ENCODE measurements at regions not wholly inside any gene's neighbourhood (a gene's known extent, or its start where the extent isn't known, plus 50 kb on each side); places are given as distances from the start of the nearest gene placed in this dataset.
A peak's percentile ranks its signal among the peaks of the same experiment; 100 is the strongest.
"Not testable (repeated sequence)": the region's sequence is repeated elsewhere in the genome, so short reads cannot be mapped to it uniquely, and the experiment has no call there.

- ATAC-seq (ENCODE audit: poor library complexity) (no peak), DNase-seq (no peak)
- intact Hi-C loops (cut with DNase I), result no loop called here
These were observed 227.0 kb upstream of the ECI2 start for GRCh38 chr6:4362326-4362725.

DNA sequence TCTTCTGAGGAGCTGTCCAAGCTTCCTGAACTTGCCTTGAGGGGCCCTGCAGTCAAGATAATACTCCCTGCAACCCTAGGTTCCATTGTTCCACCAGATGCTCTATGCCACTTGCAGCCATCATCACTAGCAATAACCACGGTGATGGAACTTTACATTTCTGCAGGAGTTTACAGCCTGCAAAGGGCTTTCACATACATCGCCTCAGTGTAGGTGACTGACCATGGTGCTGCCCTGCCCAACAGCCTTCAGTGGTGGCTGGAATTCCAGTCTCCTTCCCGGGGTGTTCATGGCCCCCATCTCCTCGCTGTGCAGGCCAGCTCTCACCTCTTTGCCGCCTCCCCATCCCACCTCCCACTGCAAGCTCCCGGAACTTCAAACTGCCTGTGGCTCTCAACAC is 225.5 kb upstream of the ECI2 start:
- ATAC-seq (ENCODE audit: poor library complexity) (no peak), DNase-seq (no peak)
- intact Hi-C loops (cut with DNase I), result no loop called here

DNA sequence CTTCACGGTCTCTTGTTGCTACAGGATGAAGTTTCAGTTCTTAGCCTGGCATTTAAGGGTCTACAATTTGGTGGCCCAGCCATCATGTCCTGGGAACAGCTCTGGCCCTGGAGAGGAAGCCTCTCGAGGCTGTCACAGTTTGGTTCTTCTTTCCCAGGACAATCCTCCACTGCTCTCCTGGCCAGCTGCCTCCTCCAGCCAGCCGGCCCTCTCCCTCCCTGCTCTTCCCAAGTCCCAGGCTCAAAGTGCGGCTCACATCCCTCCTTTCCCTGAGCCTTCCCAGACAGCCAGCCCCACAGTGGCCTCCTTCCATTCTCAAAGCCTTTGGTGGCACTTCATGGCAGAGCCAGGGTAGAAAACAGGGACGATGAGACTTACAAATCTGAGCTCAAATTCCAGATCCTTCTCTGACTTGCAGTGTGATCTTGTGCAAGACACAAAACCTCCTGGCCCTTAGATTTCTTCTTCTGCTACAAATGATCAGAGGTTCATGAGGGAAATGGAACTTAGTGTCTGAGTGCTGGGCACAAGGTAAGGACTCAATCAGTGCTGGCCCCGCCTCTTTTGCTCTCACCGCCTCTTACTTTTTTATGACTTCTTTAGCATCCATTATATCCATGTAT is 223.8 kb upstream of the ECI2 start:
- ATAC-seq (ENCODE audit: poor library complexity), result peak; percentile 36
- intact Hi-C loops (cut with DNase I), result no loop called here
- DNase-seq, result no peak

DNA sequence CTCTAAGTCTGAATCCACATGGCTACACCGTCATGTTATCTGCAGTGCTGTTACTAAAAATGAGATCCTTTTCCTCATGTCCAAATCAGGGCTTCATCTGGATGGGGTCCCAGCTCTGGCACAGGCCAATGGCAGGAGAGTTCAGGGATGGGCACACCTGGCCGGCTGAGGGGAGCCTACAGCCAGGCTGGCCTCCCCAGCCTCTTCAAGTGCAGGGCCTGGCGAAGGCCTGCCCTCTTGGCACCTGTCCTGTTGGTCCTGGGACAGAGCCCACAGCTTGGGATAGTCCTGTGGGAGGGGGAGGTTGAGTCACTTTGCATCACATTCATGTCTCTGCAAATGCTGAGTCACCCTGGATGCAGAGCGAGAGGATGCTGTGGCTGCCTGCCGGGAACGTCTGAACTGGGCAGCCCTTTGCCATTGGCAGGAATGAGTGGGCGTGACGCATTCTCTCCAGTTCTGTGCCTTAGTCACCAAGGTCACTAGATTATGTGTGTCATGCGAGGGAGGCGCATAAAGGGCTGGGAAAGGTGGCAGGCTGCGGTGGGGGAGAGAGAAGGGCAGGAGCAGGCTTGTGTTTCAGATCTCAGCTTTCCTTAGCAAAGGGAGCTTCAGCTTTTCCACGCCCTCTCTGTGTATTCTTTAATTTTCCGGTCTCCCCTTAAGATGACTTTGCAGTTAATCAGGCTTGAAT is 223.2 kb upstream of the ECI2 start:
- intact Hi-C loops (cut with DNase I), result no loop called here
- peak; percentile 91 for DNase-seq
- ATAC-seq (ENCODE audit: poor library complexity), result peak; percentile 96

- ATAC-seq (ENCODE audit: poor library complexity); DNase-seq; intact Hi-C loops (cut with DNase I): not testable (repeated sequence)
These were observed 222.3 kb upstream of the ECI2 start for GRCh38 chr6:4357660-4358152.

- DNase-seq, result no peak
- ATAC-seq (ENCODE audit: poor library complexity), result no peak
- intact Hi-C loops (cut with DNase I), result no loop called here
These were observed 221.7 kb upstream of the ECI2 start for GRCh38 chr6:4356899-4357659.

DNA sequence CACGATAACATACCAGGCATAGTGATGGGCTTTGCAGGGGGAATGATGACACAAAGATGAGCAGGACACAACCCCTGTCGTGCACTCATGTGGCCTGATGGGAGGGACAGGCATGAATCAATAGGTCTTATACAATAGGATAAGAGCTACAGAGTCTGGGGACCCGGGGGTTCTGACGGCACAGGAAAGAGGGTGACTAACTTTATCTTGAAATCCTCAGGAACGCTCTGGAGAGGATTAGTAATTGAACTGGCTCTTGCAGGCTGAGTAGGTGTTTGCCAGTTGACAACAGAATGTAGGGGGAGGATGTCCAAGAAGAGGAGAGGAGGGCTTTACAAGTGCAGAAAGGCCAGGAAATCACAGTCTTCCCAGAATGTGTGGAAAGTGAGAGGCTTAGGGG is 219.9 kb upstream of the ECI2 start:
- intact Hi-C loops (cut with DNase I), result no loop called here
- DNase-seq (no peak), ATAC-seq (ENCODE audit: poor library complexity) (no peak)

DNA sequence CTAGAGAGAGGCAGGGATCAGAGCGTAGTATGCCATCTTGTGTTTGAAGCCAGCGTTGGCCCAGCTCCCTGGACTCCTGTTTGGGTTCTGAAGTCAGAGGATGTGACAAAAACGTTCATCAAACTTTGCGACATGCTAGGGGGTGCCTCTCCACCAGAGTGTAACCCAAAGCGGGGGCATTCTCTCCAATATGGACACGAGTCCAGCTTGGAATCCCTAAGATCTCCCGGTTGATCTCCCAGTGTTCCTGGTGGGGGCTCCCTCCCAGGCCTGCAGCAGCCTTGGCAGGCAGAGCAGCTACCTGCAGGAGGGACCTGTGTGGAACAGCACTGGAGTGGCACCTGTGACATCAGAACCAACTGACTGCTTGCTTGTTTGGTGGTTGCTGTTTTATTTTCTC is 218.8 kb upstream of the ECI2 start:
- intact Hi-C loops (cut with DNase I), result no loop called here
- ATAC-seq (ENCODE audit: poor library complexity), result no peak
- DNase-seq, result no peak

DNA sequence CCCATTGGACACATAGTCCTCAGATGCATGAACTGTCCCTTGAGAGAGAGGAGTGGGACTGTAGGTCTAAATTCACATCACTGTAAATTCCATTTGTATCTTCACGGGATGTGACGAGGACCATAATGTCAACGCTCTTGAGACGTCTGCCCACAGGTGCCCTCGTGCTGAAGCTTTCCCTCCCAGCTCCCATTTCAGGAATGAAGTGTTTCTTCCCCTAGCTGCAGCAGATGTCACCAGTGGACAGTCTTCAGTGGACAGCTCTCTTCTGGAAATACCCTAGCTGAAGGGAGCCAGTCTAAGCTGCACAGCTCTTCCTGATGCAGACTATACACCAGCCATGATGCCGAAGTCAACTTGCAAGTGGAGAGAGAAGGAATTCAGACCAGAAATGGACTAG is 217.4 kb upstream of the ECI2 start:
- intact Hi-C loops (cut with DNase I), result no loop called here

DNA sequence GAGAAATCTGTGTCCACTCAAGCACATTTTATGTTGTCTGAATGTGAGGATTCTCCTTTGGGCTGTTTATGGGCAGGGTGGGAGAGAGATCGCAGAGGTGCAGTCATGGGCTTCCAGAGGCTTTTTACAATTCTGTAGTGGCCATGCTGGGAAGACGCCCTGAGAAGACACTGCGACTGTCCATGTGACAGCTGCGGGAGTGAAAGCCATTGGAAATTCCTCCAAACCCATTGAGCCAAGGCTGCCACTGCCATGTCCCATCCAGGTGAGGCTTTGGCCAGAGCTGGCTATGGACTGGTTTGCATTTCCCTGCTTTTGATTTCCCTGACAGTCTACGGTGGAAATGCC is 216.9 kb upstream of the ECI2 start:
- DNase-seq (no peak), ATAC-seq (ENCODE audit: poor library complexity) (no peak)
- intact Hi-C loops (cut with DNase I), result no loop called here

More for the DNA sequence above, 217.4 kb upstream of the ECI2 start:
- DNase-seq, result no peak
- peak; percentile 5 for ATAC-seq (ENCODE audit: poor library complexity)

DNA sequence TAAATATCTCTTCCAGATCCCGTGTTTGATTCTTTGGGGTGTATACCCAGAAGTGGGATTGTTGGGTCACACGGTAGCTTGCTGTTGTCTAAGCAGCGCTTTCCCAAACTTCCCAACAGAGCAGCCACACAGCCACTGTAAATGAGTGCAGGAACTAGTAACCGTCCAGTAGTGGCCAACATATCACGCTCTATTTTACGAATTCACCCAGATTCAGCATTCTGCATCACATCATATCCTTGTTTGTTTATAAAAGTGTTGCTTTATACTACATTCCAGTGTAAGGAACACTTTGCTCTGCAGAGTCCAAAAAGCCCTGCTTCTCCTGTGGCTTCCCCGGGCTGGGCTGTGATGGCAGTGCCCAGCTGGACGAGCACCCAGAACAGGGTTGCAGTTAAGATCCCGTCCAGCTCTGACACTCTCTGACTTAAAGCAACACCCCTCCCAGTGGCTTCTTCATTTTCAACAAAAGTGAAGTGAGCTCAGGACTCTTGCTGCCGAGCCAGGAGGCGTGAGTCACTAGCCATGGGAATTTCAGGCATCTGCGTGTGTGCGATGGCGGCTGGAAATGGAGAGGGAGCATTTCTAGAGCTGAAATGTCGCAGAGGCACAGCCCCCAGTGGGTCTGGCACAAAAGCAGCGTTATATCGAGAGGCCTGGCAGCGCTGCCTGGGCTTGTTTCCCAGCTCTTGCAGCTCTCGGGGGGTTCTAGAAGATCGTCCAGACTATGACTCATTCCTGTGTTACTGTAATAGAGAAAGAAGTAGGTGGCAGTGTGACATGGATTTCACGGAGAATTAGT is 216.3 kb upstream of the ECI2 start:
- DNase-seq, result peak; percentile 88
- intact Hi-C loops (cut with DNase I), result no loop called here
- peak; percentile 86 for ATAC-seq (ENCODE audit: poor library complexity)

- ATAC-seq (ENCODE audit: poor library complexity) (no peak), DNase-seq (no peak)
- intact Hi-C loops (cut with DNase I), result no loop called here
These were observed 215.5 kb upstream of the ECI2 start for GRCh38 chr6:4350567-4351519.

DNA sequence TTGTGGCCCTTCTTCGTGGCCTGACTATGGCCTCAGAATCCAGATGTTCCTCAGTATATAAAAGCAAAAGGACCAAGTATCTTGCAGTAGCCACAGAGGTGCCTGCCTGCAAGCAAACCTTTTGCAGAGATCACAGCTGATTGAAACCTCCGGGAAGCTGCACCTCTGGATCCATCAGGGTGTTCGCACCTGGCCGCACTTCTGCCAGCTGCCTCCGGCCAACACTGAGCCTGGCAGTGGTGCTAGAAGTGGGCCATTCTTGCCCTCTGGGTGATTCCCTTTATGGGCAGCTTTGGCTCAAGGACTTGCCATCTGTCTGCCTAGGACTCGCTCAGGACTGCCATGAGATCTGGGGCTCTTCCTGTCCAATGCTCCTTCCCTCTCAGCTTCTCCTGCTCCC is 214.6 kb upstream of the ECI2 start:
- DNase-seq, result no peak
- intact Hi-C loops (cut with DNase I), result no loop called here
- no peak for ATAC-seq (ENCODE audit: poor library complexity)

GRCh38 chr6:4349323-4349722 is 213.9 kb upstream of the ECI2 start:
- ATAC-seq (ENCODE audit: poor library complexity) (no peak), DNase-seq (no peak)
- intact Hi-C loops (cut with DNase I), result no loop called here

- ATAC-seq (ENCODE audit: poor library complexity), result no peak
- DNase-seq, result no peak
- intact Hi-C loops (cut with DNase I), result no loop called here
These were observed 213.2 kb upstream of the ECI2 start for GRCh38 chr6:4348462-4349112.

DNA sequence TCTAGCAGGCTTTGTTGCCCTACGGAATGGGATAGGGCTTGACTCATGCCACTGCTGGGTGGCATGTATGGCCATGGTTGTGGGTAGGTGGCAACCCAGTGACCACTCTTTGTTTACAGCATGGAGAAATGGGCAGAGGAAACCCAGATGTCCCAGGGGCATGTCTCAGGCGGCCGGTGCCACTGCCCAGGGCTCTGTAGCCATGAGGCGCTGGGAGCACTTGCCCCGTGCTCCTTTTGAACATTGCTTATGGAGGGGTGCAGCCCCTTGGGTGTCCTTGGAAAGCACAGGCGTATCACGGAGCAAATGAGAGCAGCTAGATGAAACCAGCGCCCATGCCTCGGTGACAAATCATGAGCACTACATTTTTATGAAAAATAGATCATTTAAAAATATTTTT is 212.5 kb upstream of the ECI2 start:
- DNase-seq, result no peak
- intact Hi-C loops (cut with DNase I), result no loop called here
- no peak for ATAC-seq (ENCODE audit: poor library complexity)

- ATAC-seq (ENCODE audit: poor library complexity), result peak; percentile 71
These were observed 211.4 kb upstream of the ECI2 start for GRCh38 chr6:4346659-4347333.

More at GRCh38 chr6:4346659-4347333, 211.4 kb upstream of the ECI2 start:
- intact Hi-C loops (cut with DNase I), result no loop called here
- peak; percentile 57 for DNase-seq
